Ascending aorta (tissue), 2 donors: ENCODE measurements at regions not wholly inside any gene's neighbourhood (a gene's known extent, or its start where the extent isn't known, plus 50 kb on each side); places are given as distances from the start of the nearest gene placed in this dataset.

Experiments
- DNase-seq, 2 donors: peaks; one replicate each; pipeline ENCODE4 v3.0.0-alpha.2; 2019; ENCODE audit warnings: low spot score in 2 of 2
- H3K27ac ChIP-seq, 2 donors: fragments of 200-600 bp; sonication (generic); one replicate each; pipeline ENCODE4 v1.5.1; 2016 to 2017; ENCODE audit warnings: mild to moderate bottlenecking in 1 of 2
- H3K27me3 ChIP-seq: fragments of 200-600 bp; sonication (generic); one replicate; pipeline ENCODE4 v1.5.1; 2017
- H3K36me3 ChIP-seq, 2 donors: fragments of 200-600 bp; sonication (generic); one replicate each; pipeline ENCODE4 v1.5.1; 2016
- H3K4me1 ChIP-seq, 2 donors: fragments of 200-600 bp; sonication (generic); one replicate each; pipeline ENCODE4 v1.5.1; 2016 to 2017; ENCODE audit warnings: mild to moderate bottlenecking in 1 of 2
- H3K4me3 ChIP-seq, 2 donors: fragments of 200-600 bp; sonication (generic); one replicate each; pipeline ENCODE4 v1.5.1; 2016 to 2017; ENCODE audit warnings: mild to moderate bottlenecking in 1 of 2
- H3K9me3 ChIP-seq, 2 donors: fragments of 200-600 bp; sonication (generic); one replicate each; pipeline ENCODE4 v1.5.1; 2016
- CTCF ChIP-seq, 3 experiments: fragments of 200-600 bp in 2 of 3; fragments of 450-650 bp in 1 of 3; sonication (generic) in 2 of 3; IDR thresholded peaks; one replicate each; pipeline ENCODE4 v1.5.1; 2016 to 2019; ENCODE audit warnings: antibody characterized with exemption in 3 of 3, mild to moderate bottlenecking in 1 of 3, moderate library complexity in 1 of 3
- intact Hi-C: fragments of 100-400 bp; cut with DNase I; formaldehyde crosslinking; loops from one replicate; pipeline ENCODE4 v1.15.1; 2023

- intact Hi-C loops, result no loop called here
- no peak overlapping the region for H3K27ac ChIP-seq
- DNase-seq, result no peak
- no peaks in the 10 kb centered on the region for H3K9me3 ChIP-seq
- no peaks in the 10 kb centered on the region for H3K4me1 ChIP-seq
- H3K4me3 ChIP-seq, result no peak overlapping the region
- no peak for TF ChIP-seq CTCF (IDR thresholded peaks at IDR 0.05)
- H3K36me3 ChIP-seq, result no peaks in the 10 kb centered on the region
- no peaks in the 10 kb centered on the region for H3K27me3 ChIP-seq
These were observed 604.8 kb upstream of the CXADR start for GRCh38 chr21:16908077-16908476.

- H3K27ac ChIP-seq, result no peak overlapping the region
- no peaks in the 10 kb centered on the region for H3K9me3 ChIP-seq
- TF ChIP-seq CTCF (IDR thresholded peaks at IDR 0.05), result no peak
- no peaks in the 10 kb centered on the region for H3K4me1 ChIP-seq
- no peaks in the 10 kb centered on the region for H3K36me3 ChIP-seq
- no peaks in the 10 kb centered on the region for H3K27me3 ChIP-seq
- no peak overlapping the region for H3K4me3 ChIP-seq
- no peak for DNase-seq
- intact Hi-C loops, result no loop called here
These were observed 602.2 kb upstream of the CXADR start for GRCh38 chr21:16910435-16911165.

- no peak for DNase-seq
- Histone ChIP-seq H3K4me3 (no peak overlapping the region), H3K36me3 (no peaks in the 10 kb centered on the region), H3K27me3 (no peaks in the 10 kb centered on the region), H3K9me3 (no peaks in the 10 kb centered on the region), H3K27ac (no peak overlapping the region), H3K4me1 (no peaks in the 10 kb centered on the region)
- no peak for TF ChIP-seq CTCF (IDR thresholded peaks at IDR 0.05)
- intact Hi-C loops, result no loop called here
These were observed 601.7 kb upstream of the CXADR start for GRCh38 chr21:16911166-16911607.

GRCh38 chr21:16912075-16912474, 600.8 kb upstream of the CXADR start:
- Histone ChIP-seq H3K27ac (no peak overlapping the region), H3K27me3 (no peaks in the 10 kb centered on the region), H3K4me1 (no peaks in the 10 kb centered on the region), H3K9me3 (no peaks in the 10 kb centered on the region), H3K4me3 (no peak overlapping the region), H3K36me3 (no peaks in the 10 kb centered on the region)
- TF ChIP-seq CTCF (IDR thresholded peaks at IDR 0.05), result no peak
- DNase-seq, result no peak
- intact Hi-C loops, result no loop called here

GRCh38 chr21:16913010-16913409, 599.8 kb upstream of the CXADR start:
- H3K27ac ChIP-seq, result no peak overlapping the region
- no peaks in the 10 kb centered on the region for H3K4me1 ChIP-seq
- no peak for TF ChIP-seq CTCF (IDR thresholded peaks at IDR 0.05)
- DNase-seq, result no peak
- no peaks in the 10 kb centered on the region for H3K36me3 ChIP-seq
- no peaks in the 10 kb centered on the region for H3K9me3 ChIP-seq
- intact Hi-C loops, result no loop called here
- no peaks in the 10 kb centered on the region for H3K27me3 ChIP-seq
- H3K4me3 ChIP-seq, result no peak overlapping the region

- DNase-seq, result no peak
- Histone ChIP-seq H3K27me3 (no peaks in the 10 kb centered on the region), H3K36me3 (no peaks in the 10 kb centered on the region), H3K9me3 (no peaks in the 10 kb centered on the region), H3K4me3 (no peak overlapping the region), H3K27ac (no peak overlapping the region), H3K4me1 (no peaks in the 10 kb centered on the region)
- intact Hi-C loops, result no loop called here
- no peak for TF ChIP-seq CTCF (IDR thresholded peaks at IDR 0.05)
These were observed 584.4 kb upstream of the CXADR start for GRCh38 chr21:16928439-16928838.
